Esophagus mucosa (tissue), 1 donor: ENCODE measurements at regions not wholly inside any gene's neighbourhood (a gene's known extent, or its start where the extent isn't known, plus 50 kb on each side); places are given as distances from the start of the nearest gene placed in this dataset.
"Not testable (repeated sequence)": the region's sequence is repeated elsewhere in the genome, so short reads cannot be mapped to it uniquely, and the experiment has no call there.

ENCODE experiments used
- ATAC-seq: fragments of 200-7000 bp; cut with Tn5 transposase; one replicate; pipeline ENCODE4 v1.9.1; 2020
- donor health status: DM: yes; HTN: yes; CAD: no.

DNA sequence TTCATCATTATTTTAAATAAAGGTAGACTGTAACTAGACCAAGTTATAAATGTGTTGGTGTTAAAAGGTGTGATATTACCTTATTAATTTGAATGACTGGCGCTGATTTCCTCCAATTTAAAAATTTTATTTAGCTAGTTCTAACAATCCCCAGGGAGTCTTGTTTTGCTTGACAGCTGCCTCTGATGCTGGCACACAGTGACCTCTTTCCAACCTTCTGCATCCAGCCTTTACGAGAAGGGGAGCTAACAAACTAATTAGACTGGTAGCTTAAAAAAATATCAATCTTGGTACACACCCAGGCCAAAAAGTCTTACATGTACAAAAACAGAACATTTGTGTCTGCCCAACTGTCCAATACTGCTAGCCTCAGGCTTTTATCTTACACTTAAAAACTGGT lies 51.8 kb upstream of the ENPEP start:
- no peak for ATAC-seq

DNA sequence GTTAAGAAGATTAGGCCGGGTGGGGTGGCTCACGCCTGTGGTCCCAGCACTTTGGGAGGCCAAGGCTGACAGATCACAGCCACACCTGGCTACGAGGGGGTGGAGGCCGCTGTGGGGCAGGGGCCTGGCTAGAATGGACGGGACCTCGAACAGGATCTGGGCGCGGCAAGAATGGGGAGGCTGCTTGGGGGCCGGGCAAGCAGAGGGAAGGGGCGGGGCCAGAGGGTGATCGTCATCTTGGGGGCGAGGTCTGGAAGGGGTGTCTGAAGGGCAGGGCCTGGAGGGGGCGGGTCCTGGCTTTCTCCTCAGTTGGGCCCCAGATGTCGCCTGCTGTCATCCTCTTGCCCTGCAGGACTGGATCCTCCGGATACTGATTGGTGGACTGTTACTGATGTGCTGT lies 57.3 kb upstream of the ENPEP start:
- ATAC-seq = no peak

DNA sequence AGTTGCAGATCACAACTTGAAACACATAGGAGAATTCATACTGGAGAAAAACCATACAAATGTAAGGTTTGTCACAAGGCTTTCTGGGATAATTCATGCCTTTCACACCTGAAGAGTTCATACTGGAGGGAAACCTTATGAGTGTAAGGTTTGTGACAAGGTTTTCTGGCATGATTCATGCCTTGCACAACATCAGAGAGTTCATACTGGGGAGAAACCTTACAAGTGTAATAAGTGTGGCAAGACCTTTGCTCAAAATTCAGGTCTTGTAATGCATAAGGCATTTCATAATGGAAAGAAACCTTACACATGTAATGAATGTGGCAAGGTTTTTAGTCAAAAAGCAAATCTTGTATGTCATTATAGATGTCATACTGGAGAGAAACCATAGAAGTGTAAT lies 58.8 kb upstream of the ENPEP start:
- no peak for ATAC-seq

DNA sequence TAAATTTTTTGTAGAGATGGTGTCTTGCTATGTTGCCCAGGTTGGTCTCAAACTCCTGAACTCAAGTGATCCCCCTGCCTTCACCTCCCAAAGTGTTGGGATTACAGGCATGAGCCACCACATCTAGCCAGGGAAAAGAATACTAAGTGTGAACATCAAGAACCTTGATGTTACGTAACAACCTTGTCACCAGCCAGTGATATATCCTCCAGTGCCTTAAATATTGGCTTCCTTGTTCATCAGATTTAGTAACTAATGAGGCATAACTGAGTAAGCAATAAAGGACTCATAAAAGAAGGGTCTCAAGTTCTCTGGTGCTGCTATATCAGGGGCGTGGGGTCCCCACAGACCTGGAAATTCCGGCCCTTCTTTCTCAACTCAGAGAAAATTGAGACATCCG lies 60.5 kb upstream of the ENPEP start:
- ATAC-seq = no peak

DNA sequence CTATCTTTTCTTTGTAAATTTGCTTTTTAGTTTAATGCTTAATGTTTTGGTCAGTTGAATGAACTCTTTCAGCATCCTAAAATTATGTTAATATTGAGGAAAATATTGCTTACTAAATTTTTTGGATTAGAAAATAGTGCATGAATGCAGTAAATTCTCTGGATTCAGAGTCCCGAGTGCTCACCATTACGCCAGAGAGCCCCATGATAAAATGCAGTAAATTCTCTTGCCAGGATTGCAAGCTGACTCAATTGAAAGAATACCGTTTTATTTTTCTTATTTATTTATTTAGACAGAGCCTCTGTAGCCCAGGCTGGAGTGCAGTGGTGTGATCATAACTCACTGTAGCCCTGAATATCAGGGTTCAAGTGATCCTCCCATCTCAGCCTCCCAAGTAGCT lies 60.9 kb upstream of the ENPEP start:
- ATAC-seq = no peak

DNA sequence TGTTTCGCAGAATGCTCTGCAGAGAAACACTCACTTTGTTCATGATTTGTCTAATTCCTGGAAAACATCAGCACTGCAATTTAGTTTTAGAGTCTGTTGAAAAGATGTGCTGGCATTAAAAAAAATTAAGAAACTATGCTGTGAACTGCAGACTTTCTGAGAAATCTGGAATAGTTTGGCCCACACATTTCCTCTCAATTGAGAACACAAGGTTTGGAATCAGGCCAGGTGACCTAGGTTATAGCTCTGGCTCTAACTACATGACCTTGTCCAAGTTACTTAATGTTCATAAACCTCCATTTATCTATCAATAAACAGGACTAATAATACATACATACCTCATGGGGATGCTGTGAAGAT lies 61.4 kb upstream of the ENPEP start:
- no peak for ATAC-seq

DNA sequence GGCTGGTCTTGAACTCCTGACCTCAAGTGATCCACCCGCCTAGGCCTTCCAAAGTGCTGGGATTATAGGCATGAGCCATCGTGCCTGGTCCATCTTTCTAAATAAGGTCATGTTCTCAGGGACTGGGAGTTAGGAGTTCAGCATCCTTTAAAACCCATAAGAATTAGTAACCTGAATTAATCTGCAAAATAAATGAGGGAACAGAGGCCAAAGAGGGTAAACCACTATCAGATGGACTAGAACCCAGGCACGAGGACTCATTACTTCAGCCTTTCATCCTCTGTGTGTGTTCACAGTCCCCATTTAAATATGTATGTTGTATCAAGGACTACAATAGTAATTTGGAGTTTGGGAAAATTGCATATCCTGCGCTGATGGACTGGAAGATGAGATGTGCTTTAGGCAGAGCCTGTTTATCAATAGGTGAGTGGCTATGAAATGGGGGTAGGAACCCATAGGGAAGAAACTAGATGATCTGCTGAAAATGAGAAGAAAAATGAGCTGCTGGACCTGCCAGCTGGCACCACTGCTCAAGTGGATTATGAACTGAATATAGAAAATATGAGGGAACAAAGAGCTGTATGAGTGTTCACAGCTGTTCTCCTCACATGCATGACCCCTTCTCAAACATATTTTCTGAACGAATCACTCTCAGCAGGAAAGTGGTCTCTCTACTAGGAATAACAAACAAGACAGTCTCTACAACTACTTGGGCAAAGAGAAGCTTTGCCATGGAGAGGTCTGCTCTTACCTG lies 62.0 kb upstream of the ENPEP start:
- not testable (repeated sequence) for ATAC-seq

DNA sequence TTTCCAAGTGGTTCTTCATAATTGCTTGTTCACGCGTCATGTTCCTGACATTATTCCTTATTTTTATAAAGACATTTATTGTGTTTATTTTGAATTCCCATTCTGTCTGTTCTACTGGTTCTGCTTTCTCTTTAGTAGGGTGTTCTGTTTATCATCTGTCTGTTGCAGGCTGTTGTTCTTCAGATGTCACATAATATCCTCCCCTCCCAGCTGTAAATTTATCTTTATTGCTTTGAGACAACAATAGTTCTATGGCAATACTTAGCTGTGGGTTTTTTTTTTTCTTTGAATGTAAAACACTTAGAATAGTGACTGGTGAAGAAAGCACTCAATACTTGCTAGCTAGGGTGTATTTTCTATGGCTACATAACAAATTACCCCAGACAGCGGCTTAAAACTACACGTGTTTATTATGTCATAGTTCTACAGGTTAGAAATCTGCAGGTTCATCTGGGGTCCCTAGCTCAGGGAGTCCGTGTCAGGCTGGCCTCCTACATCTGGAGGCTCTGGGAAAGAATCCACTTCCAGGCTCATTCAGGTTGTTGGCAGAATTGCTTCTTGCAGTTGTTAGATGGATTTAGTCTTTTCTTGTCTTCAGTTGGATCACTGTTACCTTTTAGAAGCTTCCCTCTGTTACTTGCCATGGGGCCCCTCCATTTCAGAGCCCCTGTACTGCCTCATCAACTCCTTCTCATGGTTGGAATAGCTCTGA lies 63.4 kb upstream of the ENPEP start:
- ATAC-seq = no peak

DNA sequence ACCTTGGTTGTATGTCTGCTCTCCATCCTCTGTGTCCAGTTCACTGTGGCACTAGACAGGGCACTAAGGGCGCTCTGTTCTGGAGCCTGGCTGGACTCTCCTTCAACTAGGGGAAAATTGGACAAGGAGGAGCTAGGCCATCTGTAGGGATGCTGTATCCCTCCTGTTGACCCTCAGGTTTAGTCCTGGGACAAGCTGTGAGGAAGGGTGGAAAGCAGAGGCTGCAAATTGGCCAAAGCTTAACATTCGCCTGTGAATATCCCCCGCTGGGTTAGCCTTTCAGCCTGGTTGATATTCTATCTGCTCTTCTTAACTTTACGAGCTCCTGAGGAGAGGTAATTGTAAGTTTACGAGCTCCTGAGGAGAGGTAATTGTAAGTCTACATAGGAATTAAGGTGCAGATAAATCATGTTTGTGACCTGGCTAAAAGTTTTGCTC lies 64.4 kb upstream of the ENPEP start:
- ATAC-seq = no peak

DNA sequence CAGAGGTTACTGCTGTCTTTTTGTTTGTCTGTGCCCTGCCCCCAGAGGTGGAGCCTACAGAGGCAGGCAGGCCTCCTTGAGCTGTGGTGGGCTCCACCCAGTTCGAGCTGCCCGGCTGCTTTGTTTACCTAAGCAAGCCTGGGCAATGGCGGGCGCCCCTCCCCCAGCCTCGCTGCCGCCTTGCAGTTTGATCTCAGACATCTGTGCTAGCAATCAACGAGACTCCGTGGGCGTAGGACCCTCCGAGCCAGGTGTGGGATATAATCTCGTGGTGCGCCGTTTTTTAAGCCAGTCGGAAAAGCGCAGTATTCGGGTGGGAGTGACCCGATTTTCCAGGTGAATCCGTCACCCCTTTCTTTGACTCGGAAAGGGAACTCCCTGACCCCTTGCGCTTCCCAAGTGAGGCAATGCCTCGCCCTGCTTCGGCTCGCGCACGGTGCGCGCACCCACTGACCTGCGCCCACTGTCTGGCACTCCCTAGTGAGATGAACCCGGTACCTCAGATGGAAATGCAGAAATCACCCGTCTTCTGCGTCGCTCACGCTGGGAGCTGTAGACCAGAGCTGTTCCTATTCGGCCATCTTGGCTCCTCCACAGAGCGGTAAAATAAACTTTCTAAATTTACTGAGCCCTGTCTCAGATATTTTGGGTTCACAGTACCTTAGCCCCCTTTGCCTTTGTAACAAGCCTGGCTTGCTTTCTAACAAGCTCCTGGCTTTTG lies 64.9 kb upstream of the ENPEP start:
- not testable (repeated sequence) for ATAC-seq

DNA sequence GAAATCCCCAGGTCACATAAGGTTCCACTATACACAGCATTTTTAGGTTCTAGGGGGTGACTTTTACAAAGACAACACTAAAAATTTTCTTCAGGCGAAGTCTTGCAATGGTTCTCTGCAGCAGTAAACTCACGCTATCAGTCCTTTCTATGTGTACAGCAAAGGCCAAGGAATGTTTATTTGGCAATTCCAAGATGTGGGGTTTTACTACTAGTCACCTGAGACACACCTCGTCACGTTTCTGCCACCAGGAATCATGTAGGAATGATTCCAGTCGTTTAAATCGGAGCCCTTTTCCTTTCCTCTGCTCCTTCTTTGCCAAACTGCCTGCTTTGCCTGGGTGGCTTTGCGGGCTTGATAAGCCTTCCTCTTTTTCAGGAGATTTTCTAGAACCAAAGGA lies 75.9 kb upstream of the ENPEP start:
- ATAC-seq = no peak

DNA sequence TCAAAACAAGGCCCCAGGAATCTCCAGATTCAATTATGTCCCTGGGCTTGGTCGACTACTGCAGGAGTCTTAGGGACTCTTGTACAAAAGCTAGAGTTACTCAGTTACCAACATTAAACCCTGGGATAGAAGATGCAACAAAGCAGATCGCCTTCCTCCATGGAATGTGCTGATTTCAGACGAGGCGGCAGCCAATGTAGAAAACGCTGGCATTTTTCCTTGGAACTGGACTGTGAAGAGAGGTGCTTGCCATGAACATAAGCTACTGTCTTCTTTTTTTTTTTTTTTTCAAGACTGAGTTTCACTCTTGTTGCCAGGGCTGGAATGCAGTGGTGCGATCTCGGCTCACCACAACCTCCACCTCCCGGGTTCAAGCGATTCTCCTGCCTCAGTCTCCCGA lies 76.9 kb upstream of the ENPEP start:
- ATAC-seq = not testable (repeated sequence)

DNA sequence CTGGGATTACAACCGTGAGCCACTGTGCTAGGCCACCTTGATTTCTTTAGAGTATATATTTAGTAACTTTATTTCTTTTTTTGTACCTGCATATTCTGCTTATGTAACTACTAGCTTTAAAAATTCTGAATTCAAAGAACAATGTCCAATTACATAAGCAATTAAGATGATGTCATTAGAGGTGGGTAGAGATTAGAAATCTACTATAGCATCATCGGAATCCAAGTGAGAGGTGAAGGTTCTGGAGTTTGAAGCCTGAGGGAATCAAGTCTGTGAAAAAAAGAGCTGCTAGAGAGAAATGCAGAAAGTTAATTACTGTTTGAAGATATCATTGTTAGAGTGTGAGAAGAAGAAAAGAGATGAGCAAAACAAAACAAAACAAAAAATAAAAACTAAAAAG lies 79.0 kb upstream of the ENPEP start:
- no peak for ATAC-seq

DNA sequence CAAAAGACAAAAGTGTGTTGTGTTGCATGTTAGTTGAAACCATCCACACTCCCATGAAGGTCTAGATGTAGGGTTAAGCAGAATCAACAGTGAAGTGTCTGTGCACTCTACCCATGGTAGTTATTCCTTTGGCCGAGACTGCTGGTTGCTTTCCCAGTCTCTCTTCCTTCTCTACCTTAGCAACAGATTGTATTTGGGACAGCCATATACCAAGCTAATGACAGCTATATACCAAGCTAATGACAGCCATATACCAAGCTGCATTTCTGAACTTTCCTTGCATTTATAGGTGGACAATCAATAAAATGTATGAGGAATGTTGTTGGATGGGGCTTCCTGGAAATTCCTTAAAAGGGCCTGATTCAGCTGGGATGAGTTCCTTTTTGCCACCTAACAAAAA lies 80.5 kb upstream of the ENPEP start:
- no peak for ATAC-seq

DNA sequence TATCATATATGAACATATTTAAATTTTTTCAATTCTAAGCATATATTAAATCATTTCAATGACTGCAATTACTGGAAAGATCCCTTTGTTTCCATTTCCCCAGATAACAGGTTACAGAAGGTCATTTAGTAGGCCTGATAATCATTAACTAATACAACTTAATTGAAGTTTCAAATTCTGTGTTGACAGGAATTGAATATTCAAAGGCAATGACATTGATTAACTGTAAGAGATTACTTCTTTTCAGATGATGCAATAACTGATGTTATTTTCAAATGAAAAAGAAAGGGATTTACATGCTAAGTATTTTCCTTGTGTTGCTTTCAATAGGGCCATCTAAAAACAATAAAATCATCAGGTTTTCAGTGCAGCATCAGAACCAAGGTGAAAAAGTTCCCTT lies 81.1 kb upstream of the ENPEP start:
- no peak for ATAC-seq

DNA sequence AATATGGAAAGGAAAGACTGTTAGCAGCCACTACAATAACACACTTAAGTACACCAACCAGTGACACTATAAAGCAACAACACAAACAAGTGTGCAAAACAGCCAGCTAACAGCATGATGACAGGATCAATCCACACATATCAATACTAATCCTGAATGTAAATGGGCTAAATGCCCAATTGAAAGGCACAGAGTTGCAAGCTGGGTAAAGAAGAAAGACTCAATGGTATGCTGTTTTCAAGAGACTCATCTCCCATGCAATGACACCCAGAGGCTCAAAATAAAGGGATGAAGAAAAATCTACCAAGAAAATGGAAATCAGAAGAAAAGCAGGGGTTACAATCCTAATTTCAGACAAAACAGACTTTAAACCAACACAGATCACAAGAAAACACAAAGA lies 94.2 kb upstream of the ENPEP start:
- ATAC-seq = no peak

DNA sequence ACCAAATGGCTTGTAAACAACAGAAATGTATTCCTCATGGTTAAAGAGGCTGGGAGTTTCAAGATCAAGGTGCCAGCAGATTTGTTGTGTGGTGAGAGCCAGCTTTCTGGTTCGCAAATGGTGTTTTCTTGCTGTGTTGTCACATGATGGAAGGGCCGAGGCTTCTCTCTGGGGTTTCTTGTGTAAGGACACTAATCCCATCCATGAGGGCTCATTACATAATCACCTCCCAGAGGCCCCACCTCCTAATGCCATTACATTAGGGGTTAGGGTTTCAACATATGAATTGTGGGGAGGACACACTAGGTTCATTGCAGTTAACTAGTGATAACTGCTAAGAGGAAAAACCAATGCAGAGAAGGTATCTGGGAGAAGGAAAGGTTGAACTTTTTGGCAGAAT lies 103.5 kb upstream of the ENPEP start:
- ATAC-seq = no peak

DNA sequence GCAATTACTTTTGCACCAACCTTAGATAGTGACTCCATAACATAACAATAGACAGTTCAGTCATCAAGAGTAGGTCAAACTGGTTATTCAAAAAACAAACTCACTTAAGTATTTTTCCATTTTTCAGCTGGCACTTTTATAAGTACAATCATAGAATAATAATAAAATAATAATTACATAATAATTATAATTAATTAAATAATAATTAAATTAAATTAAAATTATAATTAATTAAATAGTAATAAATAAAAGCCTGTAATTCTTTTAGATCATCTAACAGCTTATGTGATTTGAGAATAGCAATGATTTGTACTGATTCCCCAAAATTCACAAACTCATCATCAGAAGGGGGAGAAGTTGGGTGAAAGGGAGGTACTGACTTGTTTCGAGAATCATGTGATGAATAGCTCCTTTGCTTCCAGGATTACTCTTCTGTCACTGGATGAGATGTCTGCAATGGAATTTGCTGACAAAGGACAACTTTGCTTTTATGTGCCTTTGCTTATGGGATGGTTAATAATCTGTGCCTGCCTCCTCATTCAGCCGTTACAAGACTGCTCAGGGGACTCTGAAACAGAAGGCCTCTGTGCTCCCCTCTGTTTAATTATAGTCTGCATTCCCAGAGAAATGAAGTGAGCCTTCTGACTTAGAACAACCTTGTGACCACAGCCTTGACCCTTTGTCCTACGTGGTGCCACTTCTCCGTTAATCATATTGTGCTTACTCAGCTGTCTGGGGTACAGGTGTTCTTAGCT lies 104.8 kb upstream of the ENPEP start:
- ATAC-seq = no peak

DNA sequence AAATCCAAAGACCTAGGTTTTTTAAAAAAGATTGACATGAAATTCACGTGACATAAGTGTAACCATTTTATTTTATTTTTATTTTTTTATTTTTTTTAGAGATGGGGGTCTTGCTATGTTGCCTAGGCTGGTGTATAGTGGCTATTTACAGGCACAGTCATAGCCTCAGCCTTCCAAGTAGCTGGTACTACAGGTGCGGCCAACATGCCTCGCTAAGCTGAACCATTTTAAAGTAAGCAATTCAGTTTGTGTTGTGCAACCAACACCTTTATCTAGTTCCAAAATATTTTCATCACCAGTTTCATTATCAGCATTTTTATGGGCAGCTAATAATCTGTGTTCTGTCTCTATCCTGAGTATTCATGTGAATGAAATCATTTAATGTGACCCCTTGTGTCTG lies 107.5 kb upstream of the ENPEP start:
- ATAC-seq = no peak

DNA sequence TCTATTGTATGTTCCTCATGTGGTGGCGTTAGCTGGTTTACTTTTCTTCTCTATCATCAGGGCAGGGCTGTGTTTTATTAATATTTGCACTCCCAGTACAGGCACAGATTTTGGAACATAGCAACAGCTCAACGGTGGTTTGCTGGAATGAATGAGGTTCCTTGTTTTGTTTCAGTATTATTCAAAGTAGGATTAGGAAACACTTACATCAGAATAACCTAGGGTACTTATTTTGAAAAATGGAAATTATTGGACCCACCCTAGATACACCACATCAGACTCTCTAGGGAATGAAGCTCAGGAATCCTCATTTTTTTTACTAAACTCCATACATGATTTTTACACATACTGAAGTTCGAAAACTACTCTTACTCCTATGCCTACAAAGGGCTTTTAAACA lies 108.8 kb upstream of the ENPEP start:
- ATAC-seq = no peak

DNA sequence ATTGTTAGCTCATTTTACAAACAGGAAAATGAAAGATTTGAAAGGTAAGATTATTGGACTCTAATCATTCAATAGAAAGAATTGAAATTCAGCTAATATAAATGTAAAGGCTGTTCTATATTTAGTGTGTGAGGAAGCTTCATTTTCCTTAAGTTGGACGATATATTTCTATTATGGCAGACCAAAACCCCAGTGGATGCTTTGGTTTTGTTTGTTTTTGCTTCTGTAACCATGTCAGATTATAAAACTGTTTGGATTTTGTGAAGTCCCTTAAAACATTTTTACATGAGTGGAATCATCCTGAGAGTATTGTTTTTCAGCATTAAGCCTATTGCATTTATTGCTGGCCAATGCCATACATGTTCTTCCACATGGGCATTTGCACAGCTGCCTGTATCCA lies 110.2 kb upstream of the ENPEP start:
- no peak for ATAC-seq

DNA sequence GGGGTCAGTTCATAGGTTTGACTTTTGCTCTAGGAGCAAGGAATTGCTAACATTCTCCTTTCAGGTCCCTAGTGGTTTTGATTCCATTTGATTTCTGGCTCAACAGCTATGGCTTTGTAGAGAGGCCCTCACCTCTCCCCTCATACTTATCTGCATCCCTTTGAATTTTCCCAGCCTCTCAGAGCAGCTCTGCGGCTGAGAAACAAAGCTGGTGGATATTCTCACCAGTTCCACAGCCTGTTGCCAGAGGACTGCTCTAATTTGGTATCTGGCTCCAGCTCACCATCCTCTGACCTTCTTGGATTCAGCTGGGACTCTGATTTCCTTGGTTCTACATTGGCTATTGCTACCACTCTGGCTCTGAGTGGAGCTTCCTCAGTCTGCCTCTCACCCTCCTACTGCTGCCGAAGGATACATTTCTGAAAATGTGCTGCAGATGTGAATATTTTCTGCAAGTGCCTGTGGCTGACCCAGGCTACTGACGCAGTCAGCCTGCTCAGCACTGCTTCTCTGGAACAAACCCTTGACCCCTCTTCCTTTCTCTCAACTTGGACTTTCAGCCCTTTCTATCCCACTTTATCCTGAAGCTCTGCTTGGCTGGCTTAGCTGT lies 110.9 kb upstream of the ENPEP start:
- no peak for ATAC-seq

DNA sequence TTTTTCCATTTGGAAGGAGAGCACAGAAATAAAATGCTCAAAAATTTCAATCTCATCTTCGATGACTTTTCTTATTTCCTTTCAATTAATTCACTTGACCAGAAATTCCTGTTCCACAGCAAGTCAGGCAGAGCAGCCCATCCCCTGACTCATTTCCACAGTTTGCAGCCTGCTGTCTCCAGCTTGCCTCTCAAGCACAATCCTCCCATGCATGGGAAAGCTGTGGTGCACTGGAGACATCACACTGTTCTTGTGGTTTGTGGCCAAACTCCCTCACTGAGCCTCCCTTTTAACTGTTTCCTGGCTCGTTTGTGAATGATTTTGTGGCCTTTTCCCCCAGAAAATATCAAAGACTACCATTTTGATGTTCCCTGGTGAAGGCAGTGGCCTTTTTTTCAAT lies 114.0 kb upstream of the ENPEP start:
- peak; percentile 88 for ATAC-seq
